Bronchial epithelial cell (primary cell): ENCODE measurements at regions not wholly inside any gene's neighbourhood (a gene's known extent, or its start where the extent isn't known, plus 50 kb on each side); places are given as distances from the start of the nearest gene placed in this dataset.
"Not testable (repeated sequence)": the region's sequence is repeated elsewhere in the genome, so short reads cannot be mapped to it uniquely, and the experiment has no call there.

Experiments used
- DNase-seq: peaks from one replicate; pipeline ENCODE4 v3.0.0-alpha.2; 2010; ENCODE audit warnings: low read depth
- FAIRE-seq: peaks from 2 replicates; lab custom pipeline; 2011; peaks lifted over from hg19 to GRCh38; lab: Jason Lieb, UNC
- H3K27me3 ChIP-seq: 2 replicates; pipeline ENCODE4 v1.5.1; 2011; ENCODE audit warnings: low read length; ENCODE audit not compliant: control insufficient read depth, insufficient read depth
- H3K36me3 ChIP-seq: 2 replicates; pipeline ENCODE4 v1.5.1; 2011; ENCODE audit warnings: low read length; ENCODE audit not compliant: control insufficient read depth, insufficient read depth
- H3K4me3 ChIP-seq: 2 replicates; pipeline ENCODE4 v1.5.1; 2011; ENCODE audit warnings: mild to moderate bottlenecking, low read depth, low read length, control low read depth
- TF ChIP-seq, protein P1 (sequence below): IDR thresholded peaks from 2 replicates; pipeline ENCODE4 v1.5.1; 2011; ENCODE audit warnings: mild to moderate bottlenecking, moderate library complexity, low read length, control low read depth, inconsistent platforms; ENCODE audit not compliant: insufficient read depth, severe bottlenecking

DNA sequence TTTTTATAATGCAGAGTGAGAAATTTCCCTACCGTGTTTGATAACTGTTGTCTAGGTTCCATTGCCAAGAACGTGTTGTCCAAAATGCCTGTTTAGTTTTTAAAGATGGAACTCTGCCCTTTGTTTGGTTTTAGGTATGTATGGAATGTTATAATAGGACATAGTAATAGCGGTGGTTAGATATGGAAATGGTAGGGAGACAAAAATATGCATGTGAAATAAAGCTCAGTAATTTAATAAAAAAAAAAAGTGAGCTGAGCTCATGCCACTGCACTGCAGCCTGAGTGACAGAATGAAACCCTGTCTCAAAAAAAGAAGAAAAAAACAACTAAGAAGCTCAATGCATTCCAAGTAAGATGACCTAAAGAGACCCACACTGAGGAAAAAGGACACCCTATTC, 72.9 kb downstream of the ZNF783 start:
- DNase-seq (no peak), FAIRE-seq (no peak)
- Histone ChIP-seq H3K4me3 (no peak overlapping the region), H3K36me3 (no peaks in the 10 kb centered on the region), H3K27me3 (no peaks in the 10 kb centered on the region)
- TF ChIP-seq, protein P1, sequence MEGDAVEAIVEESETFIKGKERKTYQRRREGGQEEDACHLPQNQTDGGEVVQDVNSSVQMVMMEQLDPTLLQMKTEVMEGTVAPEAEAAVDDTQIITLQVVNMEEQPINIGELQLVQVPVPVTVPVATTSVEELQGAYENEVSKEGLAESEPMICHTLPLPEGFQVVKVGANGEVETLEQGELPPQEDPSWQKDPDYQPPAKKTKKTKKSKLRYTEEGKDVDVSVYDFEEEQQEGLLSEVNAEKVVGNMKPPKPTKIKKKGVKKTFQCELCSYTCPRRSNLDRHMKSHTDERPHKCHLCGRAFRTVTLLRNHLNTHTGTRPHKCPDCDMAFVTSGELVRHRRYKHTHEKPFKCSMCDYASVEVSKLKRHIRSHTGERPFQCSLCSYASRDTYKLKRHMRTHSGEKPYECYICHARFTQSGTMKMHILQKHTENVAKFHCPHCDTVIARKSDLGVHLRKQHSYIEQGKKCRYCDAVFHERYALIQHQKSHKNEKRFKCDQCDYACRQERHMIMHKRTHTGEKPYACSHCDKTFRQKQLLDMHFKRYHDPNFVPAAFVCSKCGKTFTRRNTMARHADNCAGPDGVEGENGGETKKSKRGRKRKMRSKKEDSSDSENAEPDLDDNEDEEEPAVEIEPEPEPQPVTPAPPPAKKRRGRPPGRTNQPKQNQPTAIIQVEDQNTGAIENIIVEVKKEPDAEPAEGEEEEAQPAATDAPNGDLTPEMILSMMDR, result no peak

DNA sequence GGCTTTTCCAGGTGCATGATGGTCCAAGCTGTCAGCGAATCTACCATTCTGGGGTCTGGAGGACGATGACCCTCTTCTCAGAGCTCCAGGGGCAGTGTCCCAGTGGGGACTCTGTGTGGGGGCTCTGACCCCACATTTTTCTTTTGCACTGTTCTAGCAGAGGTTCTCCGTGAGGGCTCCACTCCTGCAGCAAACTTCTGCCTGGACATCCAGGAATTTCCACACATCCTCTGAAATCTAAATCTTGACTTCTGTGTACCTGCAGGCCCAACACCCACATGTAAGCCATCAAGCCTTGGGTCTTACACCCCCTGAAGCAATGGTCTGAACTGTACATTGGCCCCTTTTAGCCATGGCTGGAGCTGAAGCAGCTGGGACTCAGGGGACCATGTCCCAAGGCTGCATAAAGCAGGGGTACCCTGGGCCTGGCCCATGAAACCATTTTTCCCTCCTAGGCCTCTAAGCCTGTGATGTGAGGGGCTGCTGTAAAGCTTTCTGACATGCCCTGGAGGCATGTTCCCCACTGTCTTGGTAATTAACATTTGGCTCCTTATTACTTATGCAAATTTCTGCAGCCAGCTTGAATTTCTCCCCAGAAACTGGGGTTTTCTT, 86.9 kb downstream of the ZNF783 start:
- H3K27me3 ChIP-seq, result no peaks in the 10 kb centered on the region
- FAIRE-seq, result no peak
- TF ChIP-seq, protein P1, result no peak

DNA sequence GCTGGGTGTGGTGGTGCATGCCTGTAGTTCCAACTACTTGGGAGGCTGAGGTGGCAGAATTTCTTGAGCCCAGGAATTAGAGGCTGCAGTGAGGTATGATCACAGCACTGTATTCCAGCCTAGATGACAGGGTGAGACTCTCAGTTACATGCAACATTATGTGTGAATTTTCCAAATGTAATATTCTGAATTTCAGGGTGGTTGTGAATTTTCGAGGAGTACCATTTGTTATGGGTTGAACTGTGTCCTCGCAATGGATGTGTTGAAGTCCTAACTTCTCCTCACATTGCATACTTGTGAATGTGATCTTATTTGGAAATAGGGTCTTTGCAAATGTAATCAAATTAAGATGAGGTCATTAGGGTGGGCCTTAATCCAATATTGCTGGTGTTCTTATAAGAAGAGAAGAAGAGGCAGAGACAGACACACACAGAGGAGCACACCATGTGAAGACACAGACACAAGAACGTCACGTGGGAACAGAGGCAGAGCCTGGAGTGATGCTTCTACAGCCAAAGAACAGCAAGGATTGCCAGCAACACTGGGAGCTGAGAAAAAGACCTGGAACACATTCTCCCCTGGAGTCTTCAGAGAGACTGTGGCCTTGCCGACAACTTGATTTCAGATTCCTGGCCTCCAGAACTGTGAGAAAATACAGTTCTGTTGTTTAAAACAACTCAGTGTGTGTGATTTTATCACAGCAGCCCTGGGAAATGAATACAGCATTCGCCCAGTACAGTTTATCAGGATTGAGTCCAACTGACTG, 91.9 kb downstream of the ZNF783 start:
- FAIRE-seq (no peak), DNase-seq (no peak)
- H3K27me3 ChIP-seq, result no peaks in the 10 kb centered on the region
- no peaks in the 10 kb centered on the region for H3K36me3 ChIP-seq
- TF ChIP-seq, protein P1, result no peak
- no peak overlapping the region for H3K4me3 ChIP-seq

More for the DNA sequence above, 86.9 kb downstream of the ZNF783 start:
- H3K4me3 ChIP-seq, result no peak overlapping the region
- DNase-seq, result no peak
- H3K36me3 ChIP-seq, result no peaks in the 10 kb centered on the region

DNA sequence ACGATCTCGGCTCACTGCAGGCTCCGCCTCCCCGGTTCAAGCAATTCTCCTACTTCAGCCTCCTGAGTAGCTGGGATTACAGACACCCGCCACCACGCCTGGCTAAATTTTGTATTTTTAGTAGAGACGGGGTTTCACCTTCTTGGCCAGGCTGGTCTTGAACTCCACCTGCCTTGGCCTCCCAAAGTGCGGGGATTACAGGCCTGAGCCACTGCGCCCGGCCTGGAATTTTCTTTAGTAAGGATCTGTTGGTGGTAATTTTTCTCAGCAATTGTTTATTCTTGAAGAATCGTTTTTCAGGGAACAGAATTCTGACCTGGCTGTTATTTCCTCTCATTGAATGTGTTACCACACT, 93.0 kb downstream of the ZNF783 start:
- not testable (repeated sequence) for DNase-seq, H3K36me3 ChIP-seq, H3K27me3 ChIP-seq, H3K4me3 ChIP-seq, FAIRE-seq

DNA sequence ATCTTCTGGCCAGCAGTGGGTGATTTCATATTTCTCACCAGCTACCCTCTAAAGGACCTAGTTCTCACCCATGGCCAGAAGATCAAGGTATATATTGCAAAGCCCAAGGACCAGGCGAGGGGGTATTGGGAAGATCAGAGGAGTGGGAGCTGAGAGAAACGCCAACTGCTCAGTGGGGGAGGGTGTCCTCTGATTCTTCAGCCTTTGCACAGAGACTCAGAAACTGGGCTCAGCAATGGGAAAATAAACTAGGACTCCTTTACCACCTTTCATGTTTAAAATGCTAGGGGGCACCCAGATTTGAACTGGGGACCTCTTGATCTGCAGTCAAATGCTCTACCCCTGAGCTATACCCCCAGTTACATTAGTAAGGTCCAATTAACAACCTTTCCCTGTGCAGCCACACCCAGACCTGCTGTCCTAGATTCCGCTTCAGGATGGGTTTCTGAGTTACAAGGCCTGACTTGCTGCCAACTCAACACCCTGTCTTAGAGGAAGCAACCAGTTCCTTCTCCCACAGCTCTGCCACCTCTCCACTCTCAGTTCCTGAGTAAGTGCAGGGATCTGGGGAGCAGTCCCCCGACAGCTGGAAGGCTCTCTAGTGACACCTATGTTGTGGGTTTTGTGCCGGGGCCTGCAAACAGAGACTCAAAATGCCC, 93.5 kb downstream of the ZNF783 start:
- DNase-seq (peak; percentile 68), FAIRE-seq (peak; percentile 62)
- Histone ChIP-seq H3K36me3 (no peaks in the 10 kb centered on the region), H3K4me3 (no peak overlapping the region), H3K27me3 (no peaks in the 10 kb centered on the region)
- TF ChIP-seq, protein P1, result peak; percentile 27

DNA sequence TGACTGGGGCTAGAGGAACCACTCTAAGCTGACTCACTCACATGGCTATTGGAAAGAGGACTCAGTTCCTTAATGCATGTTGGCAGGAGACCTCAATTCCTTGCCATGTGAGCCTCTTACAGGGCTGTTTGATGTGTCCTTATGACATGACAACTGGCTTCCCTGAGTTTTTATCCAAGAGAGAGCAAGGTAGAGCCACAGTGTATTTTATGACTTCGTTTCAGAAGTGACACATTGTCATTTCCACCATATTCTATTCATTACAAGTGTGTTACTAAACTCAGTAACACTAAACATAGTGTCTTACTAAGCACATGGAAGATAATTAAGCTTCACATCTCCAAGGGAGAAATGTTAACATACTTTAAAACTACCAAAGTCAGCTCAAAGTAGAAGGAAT, 98.2 kb downstream of the ZNF777 start:
- Histone ChIP-seq H3K27me3 (no peaks in the 10 kb centered on the region), H3K4me3 (no peak overlapping the region), H3K36me3 (no peaks in the 10 kb centered on the region)
- FAIRE-seq, result no peak
- TF ChIP-seq, protein P1, result no peak
- no peak for DNase-seq
